Panc1 (cell line): ENCODE measurements at regions not wholly inside any gene's neighbourhood (a gene's known extent, or its start where the extent isn't known, plus 50 kb on each side); places are given as distances from the start of the nearest gene placed in this dataset.

ENCODE experiments used
- POLR2AphosphoS5 ChIP-seq: IDR thresholded peaks from 2 replicates; pipeline ENCODE4 v1.6.1; 2012; ENCODE audit warnings: mild to moderate bottlenecking, low read depth, low read length, moderate library complexity
- SIN3A ChIP-seq: IDR thresholded peaks from 2 replicates; pipeline ENCODE4 v1.6.1; 2012; ENCODE audit warnings: low read depth, mild to moderate bottlenecking, low read length, moderate library complexity, borderline replicate concordance; ENCODE audit not compliant: insufficient read depth
- TF ChIP-seq, protein P1 (sequence below): fragments of 450-650 bp; IDR thresholded peaks from 2 replicates; pipeline ENCODE4 v1.5.1; 2017; ENCODE audit warnings: mild to moderate bottlenecking
- TF ChIP-seq, protein P2 (sequence below), 2 experiments: IDR thresholded peaks; 2 replicates each; pipeline ENCODE4 v1.6.1; 2011 to 2012; ENCODE audit warnings: low read depth in 2 of 2, control low read depth in 1 of 2, low read length in 1 of 2, mild to moderate bottlenecking in 1 of 2, moderate library complexity in 1 of 2; ENCODE audit not compliant: insufficient read depth in 1 of 2

DNA sequence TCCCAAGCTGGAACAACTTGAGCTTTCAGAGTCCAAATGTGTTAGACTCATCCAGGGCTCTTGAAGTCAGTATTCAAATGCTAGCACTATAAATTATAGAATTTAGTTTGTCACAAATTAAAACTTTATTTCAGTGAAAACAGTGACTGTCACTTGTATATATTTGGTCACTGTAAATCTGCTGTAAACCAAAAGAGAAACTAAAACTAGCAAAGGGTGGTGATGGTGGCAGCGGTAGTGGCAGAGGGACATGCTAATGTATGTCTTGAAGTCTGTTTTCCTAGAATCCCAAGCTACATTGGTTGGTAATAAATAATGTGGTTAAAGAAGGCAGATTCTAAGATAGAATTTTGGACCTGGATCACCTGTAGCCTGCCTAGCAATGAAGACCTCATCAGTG lies 140.4 kb upstream of the CENPW start:
- TF ChIP-seq, protein P1, sequence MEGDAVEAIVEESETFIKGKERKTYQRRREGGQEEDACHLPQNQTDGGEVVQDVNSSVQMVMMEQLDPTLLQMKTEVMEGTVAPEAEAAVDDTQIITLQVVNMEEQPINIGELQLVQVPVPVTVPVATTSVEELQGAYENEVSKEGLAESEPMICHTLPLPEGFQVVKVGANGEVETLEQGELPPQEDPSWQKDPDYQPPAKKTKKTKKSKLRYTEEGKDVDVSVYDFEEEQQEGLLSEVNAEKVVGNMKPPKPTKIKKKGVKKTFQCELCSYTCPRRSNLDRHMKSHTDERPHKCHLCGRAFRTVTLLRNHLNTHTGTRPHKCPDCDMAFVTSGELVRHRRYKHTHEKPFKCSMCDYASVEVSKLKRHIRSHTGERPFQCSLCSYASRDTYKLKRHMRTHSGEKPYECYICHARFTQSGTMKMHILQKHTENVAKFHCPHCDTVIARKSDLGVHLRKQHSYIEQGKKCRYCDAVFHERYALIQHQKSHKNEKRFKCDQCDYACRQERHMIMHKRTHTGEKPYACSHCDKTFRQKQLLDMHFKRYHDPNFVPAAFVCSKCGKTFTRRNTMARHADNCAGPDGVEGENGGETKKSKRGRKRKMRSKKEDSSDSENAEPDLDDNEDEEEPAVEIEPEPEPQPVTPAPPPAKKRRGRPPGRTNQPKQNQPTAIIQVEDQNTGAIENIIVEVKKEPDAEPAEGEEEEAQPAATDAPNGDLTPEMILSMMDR: no peak
- TF ChIP-seq SIN3A (no peak), POLR2AphosphoS5 (no peak)
- TF ChIP-seq, protein P2, sequence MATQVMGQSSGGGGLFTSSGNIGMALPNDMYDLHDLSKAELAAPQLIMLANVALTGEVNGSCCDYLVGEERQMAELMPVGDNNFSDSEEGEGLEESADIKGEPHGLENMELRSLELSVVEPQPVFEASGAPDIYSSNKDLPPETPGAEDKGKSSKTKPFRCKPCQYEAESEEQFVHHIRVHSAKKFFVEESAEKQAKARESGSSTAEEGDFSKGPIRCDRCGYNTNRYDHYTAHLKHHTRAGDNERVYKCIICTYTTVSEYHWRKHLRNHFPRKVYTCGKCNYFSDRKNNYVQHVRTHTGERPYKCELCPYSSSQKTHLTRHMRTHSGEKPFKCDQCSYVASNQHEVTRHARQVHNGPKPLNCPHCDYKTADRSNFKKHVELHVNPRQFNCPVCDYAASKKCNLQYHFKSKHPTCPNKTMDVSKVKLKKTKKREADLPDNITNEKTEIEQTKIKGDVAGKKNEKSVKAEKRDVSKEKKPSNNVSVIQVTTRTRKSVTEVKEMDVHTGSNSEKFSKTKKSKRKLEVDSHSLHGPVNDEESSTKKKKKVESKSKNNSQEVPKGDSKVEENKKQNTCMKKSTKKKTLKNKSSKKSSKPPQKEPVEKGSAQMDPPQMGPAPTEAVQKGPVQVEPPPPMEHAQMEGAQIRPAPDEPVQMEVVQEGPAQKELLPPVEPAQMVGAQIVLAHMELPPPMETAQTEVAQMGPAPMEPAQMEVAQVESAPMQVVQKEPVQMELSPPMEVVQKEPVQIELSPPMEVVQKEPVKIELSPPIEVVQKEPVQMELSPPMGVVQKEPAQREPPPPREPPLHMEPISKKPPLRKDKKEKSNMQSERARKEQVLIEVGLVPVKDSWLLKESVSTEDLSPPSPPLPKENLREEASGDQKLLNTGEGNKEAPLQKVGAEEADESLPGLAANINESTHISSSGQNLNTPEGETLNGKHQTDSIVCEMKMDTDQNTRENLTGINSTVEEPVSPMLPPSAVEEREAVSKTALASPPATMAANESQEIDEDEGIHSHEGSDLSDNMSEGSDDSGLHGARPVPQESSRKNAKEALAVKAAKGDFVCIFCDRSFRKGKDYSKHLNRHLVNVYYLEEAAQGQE (IDR thresholded peaks at IDR 0.05; ENCODE audit: insufficient read depth in 1 of 2, low read depth in 2 of 2, low read length in 1 of 2): no peak
